GM12891 (cell line): ENCODE measurements at regions not wholly inside any gene's neighbourhood (a gene's known extent, or its start where the extent isn't known, plus 50 kb on each side); places are given as distances from the start of the nearest gene placed in this dataset.

ENCODE experiments used
- POLR2A ChIP-seq: IDR thresholded peaks from 2 replicates; pipeline ENCODE4 v1.6.1; 2011; ENCODE audit warnings: low read depth, low read length, control low read depth
- POLR2AphosphoS5 ChIP-seq: IDR thresholded peaks from 2 replicates; pipeline ENCODE4 v1.6.1; 2011; ENCODE audit warnings: low read depth, low read length, control low read depth

DNA sequence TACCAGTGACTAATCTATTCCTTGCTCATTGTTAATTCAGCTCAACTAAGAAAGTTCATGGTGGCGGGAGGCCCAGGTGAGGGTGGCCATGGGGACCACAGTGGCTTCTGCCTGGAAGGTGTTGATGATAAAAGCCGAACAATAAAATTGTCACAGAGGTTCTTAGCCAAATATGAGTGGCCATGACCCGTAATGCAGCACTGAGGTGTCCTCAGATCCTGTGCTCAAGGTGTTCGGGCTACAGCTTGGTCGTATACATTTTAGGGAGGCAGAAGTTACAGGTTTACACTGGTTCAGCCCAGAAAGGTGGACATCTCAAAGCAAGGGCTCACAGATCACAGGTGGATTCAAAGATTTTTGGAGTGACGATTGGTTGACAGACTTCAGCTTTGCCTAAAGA lies 98.5 kb upstream of the SNTG2 start:
- TF ChIP-seq POLR2AphosphoS5 = no peak
- TF ChIP-seq POLR2A = no peak
